Progenitor cell of endocrine pancreas (in vitro differentiated cells): ENCODE measurements at regions not wholly inside any gene's neighbourhood (a gene's known extent, or its start where the extent isn't known, plus 50 kb on each side); places are given as distances from the start of the nearest gene placed in this dataset.
"Not testable (repeated sequence)": the region's sequence is repeated elsewhere in the genome, so short reads cannot be mapped to it uniquely, and the experiment has no call there.

Experiments
- DNase-seq: peaks from one replicate; pipeline ENCODE4 v3.0.0; 2021; ENCODE audit warnings: low spot score; ENCODE audit not compliant: unreplicated experiment
- H3K27ac Mint-ChIP-seq: 2 replicates; pipeline ENCODE4 v1.8.0; 2021; ENCODE audit warnings: mild to moderate bottlenecking, moderate library complexity, mixed read lengths
- H3K27me3 Mint-ChIP-seq: 2 replicates; pipeline ENCODE4 v1.8.0; 2021; ENCODE audit warnings: mixed read lengths
- H3K36me3 Mint-ChIP-seq: 2 replicates; pipeline ENCODE4 v1.8.0; 2022; ENCODE audit warnings: mixed read lengths; ENCODE audit not compliant: insufficient read depth
- H3K4me1 Mint-ChIP-seq: 2 replicates; pipeline ENCODE4 v1.8.0; 2021; ENCODE audit warnings: low read depth, mixed read lengths
- H3K4me3 Mint-ChIP-seq: 2 replicates; pipeline ENCODE4 v1.8.0; 2021; ENCODE audit warnings: low read depth, mild to moderate bottlenecking, moderate library complexity, mixed read lengths
- H3K9me3 Mint-ChIP-seq: 2 replicates; pipeline ENCODE4 v1.8.0; 2021; ENCODE audit warnings: low read depth, mixed read lengths
- TF ChIP-seq, protein P1 (sequence below): fragments of 200-600 bp; sonication (generic); IDR thresholded peaks from one replicate; pipeline ENCODE4 v1.5.0; 2021; ENCODE audit warnings: antibody characterized with exemption, mild to moderate bottlenecking; ENCODE audit not compliant: unreplicated experiment

DNA sequence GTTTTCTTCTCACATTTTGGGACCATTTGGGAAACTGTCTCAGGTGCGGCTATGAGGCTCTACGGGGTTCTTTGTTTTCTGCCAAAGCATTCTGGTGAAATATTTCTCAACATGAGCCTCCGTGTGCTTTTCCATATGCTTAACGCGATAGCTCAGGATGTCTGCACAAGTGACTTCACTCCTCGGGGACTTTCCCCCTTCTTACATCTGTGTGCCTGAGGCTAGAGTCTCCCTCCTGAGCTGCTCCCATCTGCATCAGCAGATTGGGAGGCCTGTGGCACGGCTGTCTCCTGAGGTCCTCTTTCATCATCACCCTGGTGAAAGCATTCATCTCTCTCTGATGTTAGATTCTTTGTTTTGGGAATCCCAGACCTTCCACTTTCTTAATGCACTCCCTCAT, 1190.9 kb downstream of the TYW1 start:
- TF ChIP-seq, protein P1, sequence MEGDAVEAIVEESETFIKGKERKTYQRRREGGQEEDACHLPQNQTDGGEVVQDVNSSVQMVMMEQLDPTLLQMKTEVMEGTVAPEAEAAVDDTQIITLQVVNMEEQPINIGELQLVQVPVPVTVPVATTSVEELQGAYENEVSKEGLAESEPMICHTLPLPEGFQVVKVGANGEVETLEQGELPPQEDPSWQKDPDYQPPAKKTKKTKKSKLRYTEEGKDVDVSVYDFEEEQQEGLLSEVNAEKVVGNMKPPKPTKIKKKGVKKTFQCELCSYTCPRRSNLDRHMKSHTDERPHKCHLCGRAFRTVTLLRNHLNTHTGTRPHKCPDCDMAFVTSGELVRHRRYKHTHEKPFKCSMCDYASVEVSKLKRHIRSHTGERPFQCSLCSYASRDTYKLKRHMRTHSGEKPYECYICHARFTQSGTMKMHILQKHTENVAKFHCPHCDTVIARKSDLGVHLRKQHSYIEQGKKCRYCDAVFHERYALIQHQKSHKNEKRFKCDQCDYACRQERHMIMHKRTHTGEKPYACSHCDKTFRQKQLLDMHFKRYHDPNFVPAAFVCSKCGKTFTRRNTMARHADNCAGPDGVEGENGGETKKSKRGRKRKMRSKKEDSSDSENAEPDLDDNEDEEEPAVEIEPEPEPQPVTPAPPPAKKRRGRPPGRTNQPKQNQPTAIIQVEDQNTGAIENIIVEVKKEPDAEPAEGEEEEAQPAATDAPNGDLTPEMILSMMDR: no peak
- Mint-ChIP-seq H3K9me3 (peaks cover 4% of the 10 kb centered on the region), H3K36me3 (no peaks in the 10 kb centered on the region)

DNA sequence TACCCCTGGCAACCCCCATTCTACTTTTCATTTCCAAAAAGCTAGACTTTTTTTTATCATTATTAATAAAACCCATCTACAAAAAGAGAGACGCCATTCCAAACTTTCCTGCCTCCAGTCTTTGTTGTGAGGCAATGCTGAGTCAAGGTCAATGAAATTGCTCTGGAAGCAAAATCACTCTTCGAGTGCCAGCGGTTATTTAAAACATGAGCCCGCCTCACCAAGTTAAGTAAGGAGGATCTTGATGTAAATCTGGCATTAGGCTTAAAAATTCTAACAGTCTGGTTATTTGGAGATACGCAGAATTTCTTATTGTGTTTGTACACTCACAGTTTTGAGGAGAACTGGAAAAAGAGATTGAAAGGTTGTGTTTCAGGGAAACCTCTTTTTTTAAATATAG, 1196.3 kb downstream of the TYW1 start:
- TF ChIP-seq, protein P1: no peak
- Mint-ChIP-seq H3K27me3 (peaks cover 3% of the 10 kb centered on the region), H3K9me3 (no peaks in the 10 kb centered on the region), H3K27ac (no peak overlapping the region), H3K4me3 (no peak overlapping the region), H3K4me1 (peaks cover 4% of the 10 kb centered on the region), H3K36me3 (no peaks in the 10 kb centered on the region)
- no peak for DNase-seq

More for the DNA sequence above, 1190.9 kb downstream of the TYW1 start:
- H3K4me3 Mint-ChIP-seq: no peak overlapping the region
- peaks cover 4% of the 10 kb centered on the region for H3K4me1 Mint-ChIP-seq
- no peaks in the 10 kb centered on the region for H3K27me3 Mint-ChIP-seq
- DNase-seq: no peak
- H3K27ac Mint-ChIP-seq: no peak overlapping the region

DNA sequence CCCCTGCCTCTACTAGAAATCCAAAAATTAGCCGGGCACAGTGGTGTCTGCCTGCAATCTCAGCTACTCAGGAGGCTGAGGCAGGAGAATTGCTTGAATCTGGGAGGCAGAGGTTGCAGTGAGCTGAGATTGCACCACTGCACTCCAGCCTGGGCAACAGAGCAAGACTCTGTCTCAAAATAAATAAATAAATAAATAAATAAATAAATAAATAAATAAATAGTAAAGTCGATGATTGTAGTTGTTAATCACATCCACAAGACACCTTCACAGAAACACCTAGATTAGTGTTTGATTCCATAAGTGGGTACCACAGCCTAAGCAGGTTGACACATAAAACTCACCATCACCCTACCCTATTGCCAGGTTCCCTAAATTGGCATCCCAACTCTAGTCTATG, 1199.0 kb downstream of the TYW1 start:
- H3K4me3 Mint-ChIP-seq, H3K27ac Mint-ChIP-seq, H3K9me3 Mint-ChIP-seq, DNase-seq, H3K27me3 Mint-ChIP-seq, H3K4me1 Mint-ChIP-seq, H3K36me3 Mint-ChIP-seq: not testable (repeated sequence)

DNA sequence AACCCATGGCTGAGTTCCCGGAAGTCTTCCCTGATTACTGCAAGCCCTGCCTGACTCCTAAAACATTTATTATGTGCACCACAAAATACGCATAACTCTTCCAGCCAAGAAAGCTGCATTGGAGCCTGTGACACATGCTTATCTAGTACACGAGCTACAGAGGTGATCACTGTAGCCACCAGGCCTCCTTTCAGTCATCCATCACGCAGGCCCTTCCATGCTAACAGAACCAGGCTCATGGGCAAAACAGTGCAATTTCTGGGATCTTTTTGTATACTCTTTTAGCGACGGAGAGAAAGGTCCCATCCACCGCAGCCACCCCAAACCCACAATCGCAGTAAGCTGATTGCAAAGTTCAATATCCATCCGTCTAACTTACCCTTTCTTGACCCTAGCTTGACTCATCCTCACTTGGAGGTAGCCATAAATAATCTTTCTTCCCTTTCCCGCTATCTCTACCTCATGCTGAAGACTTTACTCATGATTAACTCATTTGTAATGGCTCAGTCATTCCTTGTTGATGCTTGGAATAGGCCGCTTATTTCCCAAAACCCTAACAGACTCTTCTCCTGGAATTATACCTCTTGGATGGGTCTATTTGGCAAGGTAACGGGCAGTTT, 1203.5 kb downstream of the TYW1 start:
- no peak for DNase-seq
- TF ChIP-seq, protein P1: no peak
- Mint-ChIP-seq H3K27me3 (peaks cover 6% of the 10 kb centered on the region), H3K36me3 (no peaks in the 10 kb centered on the region), H3K9me3 (no peaks in the 10 kb centered on the region), H3K27ac (no peak overlapping the region), H3K4me3 (no peak overlapping the region), H3K4me1 (peaks cover 3% of the 10 kb centered on the region)

DNA sequence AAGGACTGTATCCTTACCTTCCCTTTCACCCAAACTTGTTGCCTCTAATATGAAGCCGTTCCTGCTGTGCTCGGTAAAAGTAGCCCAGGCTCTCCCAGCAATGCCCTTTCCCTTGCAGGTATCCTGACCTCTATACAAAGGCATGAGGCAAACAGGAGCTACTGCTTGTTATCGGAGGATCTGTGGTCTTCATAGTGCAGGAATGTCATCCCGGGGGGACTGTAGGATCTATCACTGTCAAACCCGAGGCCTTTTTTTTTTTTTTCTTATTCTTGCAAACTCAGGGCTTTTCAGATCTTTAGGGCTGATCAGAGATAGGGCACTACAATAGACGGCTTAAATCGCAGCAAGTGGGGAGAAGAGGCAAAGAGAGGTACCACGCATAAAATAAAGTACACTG, 1206.6 kb downstream of the TYW1 start:
- Mint-ChIP-seq H3K27ac (no peak overlapping the region), H3K9me3 (no peaks in the 10 kb centered on the region), H3K4me3 (no peak overlapping the region), H3K4me1 (peaks cover 3% of the 10 kb centered on the region), H3K27me3 (peaks cover 9% of the 10 kb centered on the region), H3K36me3 (no peaks in the 10 kb centered on the region)
- DNase-seq: no peak
- TF ChIP-seq, protein P1: no peak

DNA sequence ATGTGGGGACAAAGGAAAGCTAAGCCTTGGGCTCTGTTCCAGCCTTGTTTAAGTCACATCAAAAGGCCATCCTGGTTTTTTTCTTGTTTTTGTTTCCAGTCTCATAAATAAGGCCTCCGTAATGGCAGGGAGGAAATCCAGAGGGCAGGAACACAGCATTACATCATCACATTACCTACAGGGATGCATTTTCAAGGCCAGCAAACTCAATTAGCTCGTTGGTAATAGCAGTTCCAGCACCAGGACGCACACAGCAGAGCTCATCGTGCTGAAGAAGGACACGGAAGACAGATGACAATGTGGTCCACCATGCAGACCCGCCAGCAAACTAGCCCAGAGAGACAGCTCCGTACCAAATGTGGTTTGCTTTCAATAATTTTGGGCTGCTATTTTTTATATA, 1209.2 kb downstream of the TYW1 start:
- H3K9me3 Mint-ChIP-seq: no peaks in the 10 kb centered on the region
- H3K27me3 Mint-ChIP-seq: peaks cover 12% of the 10 kb centered on the region
- H3K4me3 Mint-ChIP-seq: no peak overlapping the region
- H3K4me1 Mint-ChIP-seq: peaks cover 7% of the 10 kb centered on the region
- no peak for DNase-seq
- no peak overlapping the region for H3K27ac Mint-ChIP-seq
- H3K36me3 Mint-ChIP-seq: no peaks in the 10 kb centered on the region
- TF ChIP-seq, protein P1: no peak
